Hematopoietic multipotent progenitor cell treated with erythropoietin and hydrocortisone succinate and interleukin-3 and kit ligand, for 17 days (in vitro differentiated cells): ENCODE measurements at regions not wholly inside any gene's neighbourhood (a gene's known extent, or its start where the extent isn't known, plus 50 kb on each side); places are given as distances from the start of the nearest gene placed in this dataset.
"Not testable (repeated sequence)": the region's sequence is repeated elsewhere in the genome, so short reads cannot be mapped to it uniquely, and the experiment has no call there.

Experiments used
- DNase-seq: peaks from one replicate; pipeline ENCODE4 v3.0.0-alpha.2; 2015; ENCODE audit warnings: low spot score

GRCh38 chr6:134821928-134822864 lies 127.7 kb downstream of the ALDH8A1 start:
- no peak for DNase-seq

GRCh38 chr6:134821397-134821796 lies 128.5 kb downstream of the ALDH8A1 start:
- DNase-seq, result no peak

- no peak for DNase-seq
Measured at GRCh38 chr6:134819863-134820800, 129.8 kb downstream of the ALDH8A1 start.

GRCh38 chr6:134819236-134819635 lies 130.7 kb downstream of the ALDH8A1 start:
- DNase-seq, result no peak

GRCh38 chr6:134817448-134817847 lies 132.5 kb downstream of the ALDH8A1 start:
- no peak for DNase-seq

- DNase-seq, result no peak
Measured at GRCh38 chr6:134816780-134817179, 133.1 kb downstream of the ALDH8A1 start.

- no peak for DNase-seq
Measured at GRCh38 chr6:134816300-134816699, 133.6 kb downstream of the ALDH8A1 start.

GRCh38 chr6:134814076-134814695 lies 135.7 kb downstream of the ALDH8A1 start:
- no peak for DNase-seq

- DNase-seq, result no peak
Measured at GRCh38 chr6:134813146-134813545, 136.8 kb downstream of the ALDH8A1 start.

- DNase-seq, result no peak
Measured at GRCh38 chr6:134810402-134810801, 139.5 kb downstream of the ALDH8A1 start.

GRCh38 chr6:134809130-134809529 lies 140.8 kb downstream of the ALDH8A1 start:
- DNase-seq, result no peak

GRCh38 chr6:134806180-134806798 lies 143.6 kb downstream of the ALDH8A1 start:
- no peak for DNase-seq

- DNase-seq, result no peak
Measured at GRCh38 chr6:134805168-134805567, 144.7 kb downstream of the ALDH8A1 start.

GRCh38 chr6:134804311-134804710 lies 145.6 kb downstream of the ALDH8A1 start:
- DNase-seq, result not testable (repeated sequence)

GRCh38 chr6:134802426-134803058 lies 147.4 kb downstream of the ALDH8A1 start:
- DNase-seq, result no peak

GRCh38 chr6:134797400-134798113 lies 152.3 kb downstream of the ALDH8A1 start:
- no peak for DNase-seq

GRCh38 chr6:134795691-134796090 lies 154.2 kb downstream of the ALDH8A1 start:
- no peak for DNase-seq

GRCh38 chr6:134795001-134795400 lies 154.9 kb downstream of the ALDH8A1 start:
- DNase-seq, result no peak

- not testable (repeated sequence) for DNase-seq
Measured at GRCh38 chr6:134791243-134791843, 158.6 kb downstream of the ALDH8A1 start.

- DNase-seq, result no peak
Measured at GRCh38 chr6:134787261-134787877, 162.5 kb downstream of the ALDH8A1 start.
